GM18499 (cell line): ENCODE measurements at regions not wholly inside any gene's neighbourhood (a gene's known extent, or its start where the extent isn't known, plus 50 kb on each side); places are given as distances from the start of the nearest gene placed in this dataset.

ENCODE experiments used
- ATAC-seq: cut with Tn5 transposase; IDR thresholded peaks from one replicate; pipeline ENCODE4 v1.9.1; 2021; ENCODE audit warnings: moderate number of reproducible peaks; ENCODE audit not compliant: insufficient read depth, unreplicated experiment

- ATAC-seq, result no peak
Measured at GRCh38 chr5:162474239-162474638, 406.7 kb downstream of the GABRG2 start.

GRCh38 chr5:162484095-162484494 is 416.5 kb downstream of the GABRG2 start:
- no peak for ATAC-seq

- ATAC-seq, result no peak
Measured at GRCh38 chr5:162484986-162485385, 417.4 kb downstream of the GABRG2 start.

GRCh38 chr5:162485666-162486292 is 418.2 kb downstream of the GABRG2 start:
- no peak for ATAC-seq

GRCh38 chr5:162487528-162488525 is 420.3 kb downstream of the GABRG2 start:
- ATAC-seq, result no peak

GRCh38 chr5:162496100-162496808 is 428.7 kb downstream of the GABRG2 start:
- no peak for ATAC-seq

- no peak for ATAC-seq
Measured at GRCh38 chr5:162497455-162497854, 429.9 kb downstream of the GABRG2 start.

- ATAC-seq, result no peak
Measured at GRCh38 chr5:162502780-162503179, 435.2 kb downstream of the GABRG2 start.

GRCh38 chr5:162503796-162504195 is 436.2 kb downstream of the GABRG2 start:
- ATAC-seq, result no peak

- ATAC-seq, result no peak
Measured at GRCh38 chr5:162512935-162513565, 445.5 kb downstream of the GABRG2 start.

- no peak for ATAC-seq
Measured at GRCh38 chr5:162514116-162514515, 446.5 kb downstream of the GABRG2 start.

GRCh38 chr5:162520878-162521277 is 453.3 kb downstream of the GABRG2 start:
- ATAC-seq, result no peak

- no peak for ATAC-seq
Measured at GRCh38 chr5:162529209-162529608, 461.6 kb downstream of the GABRG2 start.

- ATAC-seq, result no peak
Measured at GRCh38 chr5:162529886-162530285, 462.3 kb downstream of the GABRG2 start.

GRCh38 chr5:162543437-162543836 is 475.9 kb downstream of the GABRG2 start:
- ATAC-seq, result no peak

- no peak for ATAC-seq
Measured at GRCh38 chr5:162544905-162545304, 477.3 kb downstream of the GABRG2 start.

GRCh38 chr5:162550236-162550635 is 482.7 kb downstream of the GABRG2 start:
- no peak for ATAC-seq

- no peak for ATAC-seq
Measured at GRCh38 chr5:162558120-162558519, 490.5 kb downstream of the GABRG2 start.

- ATAC-seq, result no peak
Measured at GRCh38 chr5:162567644-162568043, 500.1 kb downstream of the GABRG2 start.

GRCh38 chr5:162573758-162574157 is 506.2 kb downstream of the GABRG2 start:
- no peak for ATAC-seq
